Mucosa of rectum (tissue), 2 donors: ENCODE measurements at regions not wholly inside any gene's neighbourhood (a gene's known extent, or its start where the extent isn't known, plus 50 kb on each side); places are given as distances from the start of the nearest gene placed in this dataset.
"Not testable (repeated sequence)": the region's sequence is repeated elsewhere in the genome, so short reads cannot be mapped to it uniquely, and the experiment has no call there.

Experiments used
- H3K27ac ChIP-seq, 2 donors: one replicate each; pipeline ENCODE4 v1.7.0; 2013; ENCODE audit warnings: inconsistent platforms in 2 of 2, low read depth in 2 of 2, low read length in 2 of 2
- H3K27me3 ChIP-seq, 2 donors: one replicate each; pipeline ENCODE4 v1.7.0; 2013; ENCODE audit warnings: low read length in 2 of 2; ENCODE audit not compliant: control insufficient read depth in 2 of 2, insufficient read depth in 2 of 2
- H3K36me3 ChIP-seq, 2 donors: one replicate each; pipeline ENCODE4 v1.7.0; 2013; ENCODE audit warnings: low read length in 2 of 2; ENCODE audit not compliant: control insufficient read depth in 2 of 2, insufficient read depth in 2 of 2
- H3K4me1 ChIP-seq, 2 donors: one replicate each; pipeline ENCODE4 v1.7.0; 2013; ENCODE audit warnings: low read length in 2 of 2, mild to moderate bottlenecking in 1 of 2; ENCODE audit not compliant: control insufficient read depth in 2 of 2, insufficient read depth in 2 of 2
- H3K4me3 ChIP-seq, 2 donors: one replicate each; pipeline ENCODE4 v1.7.0; 2013; ENCODE audit warnings: low read length in 2 of 2
- H3K9ac ChIP-seq, 2 donors: one replicate each; pipeline ENCODE4 v1.7.0; 2013; ENCODE audit warnings: low read length in 2 of 2, low read depth in 1 of 2, mild to moderate bottlenecking in 1 of 2
- H3K9me3 ChIP-seq, 2 donors: one replicate each; pipeline ENCODE4 v1.7.0; 2013; ENCODE audit warnings: low read length in 2 of 2; ENCODE audit not compliant: control insufficient read depth in 2 of 2
- donor health status: healthy.
- donor health status: Normal muscosa, but diverticular disease.

- no peak overlapping the region for H3K27ac ChIP-seq
- no peaks in the 10 kb centered on the region for H3K36me3 ChIP-seq
- no peaks in the 10 kb centered on the region for H3K27me3 ChIP-seq
- no peaks in the 10 kb centered on the region for H3K9me3 ChIP-seq
- H3K4me1 ChIP-seq = no peaks in the 10 kb centered on the region
- no peak overlapping the region for H3K4me3 ChIP-seq
- H3K9ac ChIP-seq = no peak overlapping the region
Measured at GRCh38 chr11:16543642-16544041, 187.3 kb upstream of the SOX6 start.

DNA sequence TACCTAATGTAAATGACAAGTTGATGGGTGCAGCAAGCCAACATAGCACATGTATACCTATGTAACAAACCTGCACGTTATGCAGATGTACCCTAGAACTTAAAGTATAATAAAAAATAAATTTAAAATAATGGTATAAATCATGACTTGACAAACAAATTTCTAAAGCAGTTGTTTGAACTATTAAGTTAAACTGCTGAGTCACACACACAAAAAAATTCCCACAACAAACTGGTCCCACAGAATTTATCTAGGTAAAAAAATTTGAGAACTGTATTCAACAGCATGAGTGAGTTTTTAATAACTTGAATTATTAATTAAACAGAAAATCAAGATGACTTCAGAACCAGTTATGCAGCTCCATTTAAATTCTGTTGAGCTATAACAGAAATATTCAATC, 186.0 kb upstream of the SOX6 start:
- no peaks in the 10 kb centered on the region for H3K27me3 ChIP-seq
- no peak overlapping the region for H3K9ac ChIP-seq
- H3K36me3 ChIP-seq = no peaks in the 10 kb centered on the region
- H3K9me3 ChIP-seq = no peaks in the 10 kb centered on the region
- no peak overlapping the region for H3K27ac ChIP-seq
- no peak overlapping the region for H3K4me3 ChIP-seq
- no peaks in the 10 kb centered on the region for H3K4me1 ChIP-seq

DNA sequence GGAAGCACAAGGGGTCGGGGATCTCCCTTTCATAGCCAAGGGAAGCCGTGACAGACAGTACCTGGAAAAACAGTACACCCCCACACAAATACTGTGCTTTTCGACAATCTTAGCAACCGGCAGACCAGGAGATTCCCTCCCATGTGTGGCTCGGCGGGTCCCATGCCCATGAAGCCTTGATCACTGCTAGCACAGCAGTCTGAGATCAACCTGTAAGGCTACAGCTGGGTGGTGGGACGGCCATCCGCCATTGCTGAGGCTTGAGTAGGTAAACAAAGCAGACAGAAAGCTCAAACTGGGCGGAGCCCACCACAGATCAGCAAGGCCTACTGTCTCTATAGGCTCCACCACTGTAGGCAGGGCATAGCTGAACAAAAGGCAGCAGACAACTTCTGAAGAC, 180.2 kb upstream of the SOX6 start:
- H3K9ac ChIP-seq = no peak overlapping the region
- H3K4me3 ChIP-seq = no peak overlapping the region
- no peaks in the 10 kb centered on the region for H3K27me3 ChIP-seq
- H3K4me1 ChIP-seq = no peaks in the 10 kb centered on the region
- no peaks in the 10 kb centered on the region for H3K36me3 ChIP-seq
- H3K27ac ChIP-seq = no peak overlapping the region
- no peaks in the 10 kb centered on the region for H3K9me3 ChIP-seq

DNA sequence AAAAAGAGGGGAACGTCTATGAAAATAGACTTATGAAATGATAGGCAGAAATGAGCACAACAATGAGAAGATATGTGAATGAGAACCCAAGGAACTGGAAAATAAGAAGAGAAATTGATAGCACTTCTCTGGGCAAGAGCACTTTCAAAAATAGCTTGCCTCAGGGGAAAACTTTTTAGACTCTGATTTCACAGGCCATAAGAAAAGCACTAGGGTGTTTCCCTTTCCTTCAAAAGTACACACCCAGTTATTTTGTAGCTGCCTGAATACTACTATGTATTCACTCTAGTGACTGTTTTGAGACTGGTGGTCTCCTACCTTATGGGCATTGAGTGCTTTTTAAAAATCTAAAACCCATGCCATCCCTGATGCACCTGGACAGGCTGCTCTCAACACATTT, 172.3 kb upstream of the SOX6 start:
- H3K27me3 ChIP-seq = no peaks in the 10 kb centered on the region
- H3K27ac ChIP-seq = no peak overlapping the region
- H3K9ac ChIP-seq = no peak overlapping the region
- no peaks in the 10 kb centered on the region for H3K36me3 ChIP-seq
- no peaks in the 10 kb centered on the region for H3K9me3 ChIP-seq
- H3K4me3 ChIP-seq = no peak overlapping the region
- no peaks in the 10 kb centered on the region for H3K4me1 ChIP-seq

DNA sequence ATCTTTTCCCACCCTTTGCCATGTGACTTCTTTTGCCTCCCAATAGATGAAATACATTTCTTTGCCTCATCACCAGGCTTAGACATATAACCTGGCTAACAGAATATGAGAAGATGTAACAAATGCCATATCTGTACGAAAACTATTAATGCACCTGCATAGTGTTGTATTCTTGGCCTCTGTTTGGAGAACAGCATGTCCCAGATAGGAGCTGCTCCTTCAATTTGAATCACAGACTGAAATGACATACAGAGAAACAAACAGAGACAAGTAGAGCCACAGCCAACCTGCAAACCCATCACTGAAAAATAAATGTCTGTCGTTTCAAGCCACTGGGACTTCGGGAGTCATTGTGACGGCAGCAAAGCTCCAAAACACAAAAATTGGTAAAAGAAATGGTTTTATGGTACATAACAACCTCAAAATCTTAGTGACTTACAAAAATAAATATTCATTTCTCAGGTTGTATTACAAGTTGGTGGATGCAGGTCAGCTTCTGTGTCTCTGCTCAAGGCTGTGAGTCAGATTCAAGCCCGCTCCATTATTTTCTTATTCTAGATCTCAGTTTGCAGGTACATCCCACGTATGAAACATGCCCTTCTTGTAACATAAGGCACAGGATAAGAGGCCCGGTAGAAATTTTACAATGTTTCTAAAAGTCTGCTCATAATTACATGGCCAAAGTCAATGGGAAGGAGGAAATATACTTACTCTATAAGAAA, 171.3 kb upstream of the SOX6 start:
- Histone ChIP-seq H3K4me3 (no peak overlapping the region), H3K36me3 (no peaks in the 10 kb centered on the region), H3K9ac (no peak overlapping the region), H3K4me1 (no peaks in the 10 kb centered on the region), H3K27me3 (no peaks in the 10 kb centered on the region), H3K9me3 (no peaks in the 10 kb centered on the region), H3K27ac (no peak overlapping the region)

DNA sequence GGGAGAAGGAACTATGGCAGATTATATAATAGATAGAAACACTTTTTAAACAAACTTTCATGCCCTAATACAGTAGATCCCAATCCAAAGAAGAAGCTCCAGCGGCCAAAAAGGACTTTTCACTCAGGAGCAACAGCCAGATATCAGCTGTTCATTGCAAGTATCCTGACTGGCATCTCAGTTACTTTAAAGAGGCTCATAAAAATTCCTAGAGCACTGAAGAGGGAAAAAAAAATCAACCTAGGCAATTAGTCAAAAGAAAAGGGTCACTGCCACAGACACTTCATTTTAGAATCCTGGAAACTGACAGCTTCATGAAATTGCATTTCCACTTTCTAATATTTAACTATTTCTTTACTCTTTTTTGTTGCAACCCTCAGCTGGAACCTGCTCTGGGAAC, 170.6 kb upstream of the SOX6 start:
- no peak overlapping the region for H3K27ac ChIP-seq
- no peak overlapping the region for H3K4me3 ChIP-seq
- H3K36me3 ChIP-seq = no peaks in the 10 kb centered on the region
- no peaks in the 10 kb centered on the region for H3K9me3 ChIP-seq
- no peak overlapping the region for H3K9ac ChIP-seq
- H3K4me1 ChIP-seq = no peaks in the 10 kb centered on the region
- H3K27me3 ChIP-seq = no peaks in the 10 kb centered on the region

GRCh38 chr11:16520713-16521112, 164.4 kb upstream of the SOX6 start:
- not testable (repeated sequence) for H3K4me3 ChIP-seq, H3K36me3 ChIP-seq, H3K4me1 ChIP-seq, H3K9me3 ChIP-seq, H3K27me3 ChIP-seq, H3K27ac ChIP-seq, H3K9ac ChIP-seq

- no peaks in the 10 kb centered on the region for H3K4me1 ChIP-seq
- H3K27ac ChIP-seq = no peak overlapping the region
- no peaks in the 10 kb centered on the region for H3K36me3 ChIP-seq
- no peak overlapping the region for H3K9ac ChIP-seq
- H3K4me3 ChIP-seq = no peak overlapping the region
- no peaks in the 10 kb centered on the region for H3K9me3 ChIP-seq
- H3K27me3 ChIP-seq = no peaks in the 10 kb centered on the region
Measured at GRCh38 chr11:16512899-16513241, 156.5 kb upstream of the SOX6 start.

GRCh38 chr11:16512198-16512898, 156.0 kb upstream of the SOX6 start:
- Histone ChIP-seq H3K9me3 (no peaks in the 10 kb centered on the region), H3K36me3 (no peaks in the 10 kb centered on the region), H3K4me3 (no peak overlapping the region), H3K9ac (no peak overlapping the region), H3K4me1 (no peaks in the 10 kb centered on the region), H3K27me3 (no peaks in the 10 kb centered on the region), H3K27ac (no peak overlapping the region)

DNA sequence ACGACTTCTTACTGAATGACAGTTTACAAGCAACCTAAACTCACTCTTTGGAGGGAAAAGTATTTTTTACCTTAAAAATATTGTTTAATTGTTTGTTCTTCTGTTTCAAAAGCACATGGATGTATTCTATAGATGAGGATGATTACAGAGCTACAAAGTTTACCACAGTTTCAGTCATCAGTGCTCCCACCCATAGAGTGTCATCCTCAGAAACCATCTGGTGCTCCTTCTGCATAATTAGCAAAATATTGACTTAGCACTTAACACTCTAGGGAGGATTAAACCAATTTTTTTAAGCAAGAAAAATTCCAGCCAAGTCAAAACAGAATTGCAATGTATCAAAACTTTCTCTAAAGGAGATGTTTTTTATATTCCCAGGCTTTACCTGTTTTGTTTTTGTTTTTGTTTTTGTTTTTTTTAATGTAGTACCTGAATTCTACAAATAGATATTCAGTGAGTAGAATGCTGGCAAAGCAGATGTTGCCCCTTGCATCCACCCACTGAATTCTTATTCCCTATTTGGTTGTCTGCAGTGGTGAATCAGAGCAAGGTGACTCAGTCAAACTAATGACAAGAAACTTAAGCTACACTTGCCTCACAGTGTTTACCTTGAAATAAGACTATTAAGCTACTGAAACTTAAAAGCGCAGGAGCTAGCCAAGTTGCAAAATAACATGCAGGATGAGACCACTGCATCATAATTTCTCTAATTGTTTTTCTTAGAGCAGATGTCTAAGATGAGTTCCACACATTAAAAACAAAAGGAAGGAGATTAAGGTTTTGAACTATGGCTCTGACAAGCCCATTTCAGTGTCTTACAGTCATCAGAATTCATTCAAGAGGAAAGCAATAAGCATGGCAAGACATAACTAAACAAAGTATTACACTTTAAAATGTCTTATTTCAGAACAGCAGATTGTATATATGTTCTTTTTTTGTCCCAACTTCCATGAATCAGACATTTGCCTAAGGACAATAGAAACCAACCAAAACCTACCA, 155.1 kb upstream of the SOX6 start:
- H3K9me3 ChIP-seq = no peaks in the 10 kb centered on the region
- no peak overlapping the region for H3K9ac ChIP-seq
- no peaks in the 10 kb centered on the region for H3K4me1 ChIP-seq
- no peaks in the 10 kb centered on the region for H3K36me3 ChIP-seq
- no peak overlapping the region for H3K27ac ChIP-seq
- no peaks in the 10 kb centered on the region for H3K27me3 ChIP-seq
- H3K4me3 ChIP-seq = no peak overlapping the region
